ENCODE measurements at regions not wholly inside any gene's neighbourhood (a gene's known extent, or its start where the extent isn't known, plus 50 kb on each side); places are given as distances from the start of the nearest gene placed in this dataset.

DNA sequence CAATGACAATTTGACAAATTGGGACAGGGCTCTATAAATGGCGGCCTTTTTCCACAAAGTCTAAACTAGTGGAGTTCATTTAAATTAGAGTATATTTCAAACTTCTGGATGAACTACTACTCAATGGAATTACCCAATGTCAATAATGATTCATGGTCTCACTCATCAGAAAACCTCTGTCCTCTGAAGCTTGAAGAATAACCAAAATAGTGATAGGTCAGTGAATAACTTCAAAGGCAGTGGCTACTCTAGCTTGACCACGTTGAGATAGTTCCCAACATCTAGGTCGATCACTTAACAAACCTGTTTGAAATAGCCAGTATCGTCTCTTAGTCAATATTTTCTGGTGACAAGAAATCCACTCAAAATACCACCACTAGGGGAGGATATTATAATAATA lies 197.6 kb downstream of the HDGFL1 start:
- peaks cover 14% of the 10 kb centered on the region for H3K4me1 ChIP-seq (ENCODE audit: control insufficient read depth, extremely low read depth, insufficient read depth, low read length)
- H3K27me3 ChIP-seq (ENCODE audit: control insufficient read depth in 2 of 2, insufficient read depth in 2 of 2, low read length in 2 of 2), result no peaks in the 10 kb centered on the region
- H3K4me2 ChIP-seq (ENCODE audit: insufficient read depth, low read length), result no peak overlapping the region
- no peaks in the 10 kb centered on the region for H4K20me1 ChIP-seq (replicated peaks; ENCODE audit: control insufficient read depth, extremely low read depth, insufficient read depth, low read length)
- ChIA-PET CTCF (no interaction called here), POLR2A (no interaction called here)
- no peaks in the 10 kb centered on the region for H3K36me3 ChIP-seq (ENCODE audit: control insufficient read depth in 2 of 2, extremely low read depth in 1 of 2, insufficient read depth in 2 of 2, low read length in 2 of 2)
- BruUV-seq (replicated peaks), result no TSS peak
- dilution Hi-C loops (cut with MboI; ENCODE audit: extremely low pct_ligation_motif_present, low sequenced_read_pairs) (no loop called here), intact Hi-C loops (cut with micrococcal nuclease) (no loop called here)
- no peak overlapping the region for H3K9ac ChIP-seq (replicated peaks; ENCODE audit: extremely low read depth, insufficient read depth, low read length)
- H3K4me3 ChIP-seq (replicated peaks in 1 of 3; ENCODE audit: insufficient read depth in 1 of 3, low read depth in 1 of 3, low read length in 3 of 3), result no peak overlapping the region
- no peak for FAIRE-seq
- H3K9me3 ChIP-seq (replicated peaks; ENCODE audit: control insufficient read depth, insufficient read depth, low read length), result no peaks in the 10 kb centered on the region
- no peak for DNase-seq (ENCODE audit: low read depth, low spot score)
- no peak overlapping the region for H3K27ac ChIP-seq (ENCODE audit: insufficient read depth, low read depth, low read length)
- no peak overlapping the region for H2AFZ ChIP-seq (ENCODE audit: low read depth, low read length)
- no peak for TF ChIP-seq JUN (IDR thresholded peaks at IDR 0.05; ENCODE audit: borderline replicate concordance, insufficient read depth, insufficient read length, low read depth)
- TF ChIP-seq, protein P1, sequence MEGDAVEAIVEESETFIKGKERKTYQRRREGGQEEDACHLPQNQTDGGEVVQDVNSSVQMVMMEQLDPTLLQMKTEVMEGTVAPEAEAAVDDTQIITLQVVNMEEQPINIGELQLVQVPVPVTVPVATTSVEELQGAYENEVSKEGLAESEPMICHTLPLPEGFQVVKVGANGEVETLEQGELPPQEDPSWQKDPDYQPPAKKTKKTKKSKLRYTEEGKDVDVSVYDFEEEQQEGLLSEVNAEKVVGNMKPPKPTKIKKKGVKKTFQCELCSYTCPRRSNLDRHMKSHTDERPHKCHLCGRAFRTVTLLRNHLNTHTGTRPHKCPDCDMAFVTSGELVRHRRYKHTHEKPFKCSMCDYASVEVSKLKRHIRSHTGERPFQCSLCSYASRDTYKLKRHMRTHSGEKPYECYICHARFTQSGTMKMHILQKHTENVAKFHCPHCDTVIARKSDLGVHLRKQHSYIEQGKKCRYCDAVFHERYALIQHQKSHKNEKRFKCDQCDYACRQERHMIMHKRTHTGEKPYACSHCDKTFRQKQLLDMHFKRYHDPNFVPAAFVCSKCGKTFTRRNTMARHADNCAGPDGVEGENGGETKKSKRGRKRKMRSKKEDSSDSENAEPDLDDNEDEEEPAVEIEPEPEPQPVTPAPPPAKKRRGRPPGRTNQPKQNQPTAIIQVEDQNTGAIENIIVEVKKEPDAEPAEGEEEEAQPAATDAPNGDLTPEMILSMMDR (IDR thresholded peaks at IDR 0.05; ENCODE audit: extremely low read depth in 1 of 2, insufficient read depth in 1 of 2, low read depth in 1 of 2, low read length in 2 of 2), result no peak
- TF ChIP-seq FOS (IDR thresholded peaks at IDR 0.05; ENCODE audit: borderline replicate concordance, insufficient read depth, low read length), result no peak
- no peak for TF ChIP-seq POLR2AphosphoS5 (IDR thresholded peaks at IDR 0.05; ENCODE audit: insufficient read depth, low read depth, low read length)
- no peak for TF ChIP-seq MAX (IDR thresholded peaks at IDR 0.05; ENCODE audit: insufficient read depth, insufficient read length)
- no peak for TF ChIP-seq EZH2 (IDR thresholded peaks at IDR 0.05; ENCODE audit: borderline replicate concordance, low read depth, low read length, severe bottlenecking)
- no peak for TF ChIP-seq GATA2 (IDR thresholded peaks at IDR 0.05; ENCODE audit: insufficient read depth, insufficient read length, low read depth, low read length)
- no peak for TF ChIP-seq POLR2A (IDR thresholded peaks at IDR 0.05; ENCODE audit: low read depth, low read length)
- TF ChIP-seq MYC (IDR thresholded peaks at IDR 0.05; ENCODE audit: low read depth, low read length), result no peak
- no peaks in the 10 kb centered on the region for H3K79me2 ChIP-seq (ENCODE audit: control insufficient read depth, insufficient read depth, low read length)
- H3K9me1 ChIP-seq (replicated peaks; ENCODE audit: control insufficient read depth, extremely low read depth, insufficient read depth, low read length), result no peaks in the 10 kb centered on the region
